Hepatocyte (in vitro differentiated cells): ENCODE measurements at regions not wholly inside any gene's neighbourhood (a gene's known extent, or its start where the extent isn't known, plus 50 kb on each side); places are given as distances from the start of the nearest gene placed in this dataset.

Experiments used
- EZH2phosphoT487 ChIP-seq: fragments of 200-600 bp; sonication (generic); IDR thresholded peaks from one replicate; pipeline ENCODE4 v1.6.1; 2018; ENCODE audit warnings: antibody characterized with exemption, mild to moderate bottlenecking, low read depth, moderate library complexity; ENCODE audit not compliant: unreplicated experiment, severe bottlenecking
- TF ChIP-seq, protein P1 (sequence below): fragments of 200-600 bp; sonication (generic); IDR thresholded peaks from 2 replicates; pipeline ENCODE4 v1.5.1; 2016; ENCODE audit warnings: antibody characterized with exemption, mild to moderate bottlenecking; ENCODE audit not compliant: poor library complexity

DNA sequence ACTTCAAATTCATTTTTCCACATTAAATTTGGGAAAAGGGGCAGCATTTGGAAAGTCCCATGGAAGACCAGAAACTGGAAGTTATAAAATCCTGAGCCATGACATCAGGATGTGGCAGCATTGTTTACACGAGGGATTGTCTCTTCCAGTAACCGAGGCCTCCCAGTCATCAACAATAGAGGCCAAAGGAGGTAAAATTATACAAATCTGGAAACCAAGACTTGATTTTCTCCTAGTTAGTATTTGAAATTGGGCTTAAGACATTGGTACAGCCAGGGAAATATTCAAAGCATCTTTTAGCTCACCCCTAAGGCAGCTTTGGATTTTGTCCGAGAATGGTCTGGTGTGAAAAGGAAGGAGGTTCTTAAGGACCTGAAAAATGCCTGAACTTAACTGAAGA is 251.6 kb upstream of the FOXF1 start:
- TF ChIP-seq, protein P1, sequence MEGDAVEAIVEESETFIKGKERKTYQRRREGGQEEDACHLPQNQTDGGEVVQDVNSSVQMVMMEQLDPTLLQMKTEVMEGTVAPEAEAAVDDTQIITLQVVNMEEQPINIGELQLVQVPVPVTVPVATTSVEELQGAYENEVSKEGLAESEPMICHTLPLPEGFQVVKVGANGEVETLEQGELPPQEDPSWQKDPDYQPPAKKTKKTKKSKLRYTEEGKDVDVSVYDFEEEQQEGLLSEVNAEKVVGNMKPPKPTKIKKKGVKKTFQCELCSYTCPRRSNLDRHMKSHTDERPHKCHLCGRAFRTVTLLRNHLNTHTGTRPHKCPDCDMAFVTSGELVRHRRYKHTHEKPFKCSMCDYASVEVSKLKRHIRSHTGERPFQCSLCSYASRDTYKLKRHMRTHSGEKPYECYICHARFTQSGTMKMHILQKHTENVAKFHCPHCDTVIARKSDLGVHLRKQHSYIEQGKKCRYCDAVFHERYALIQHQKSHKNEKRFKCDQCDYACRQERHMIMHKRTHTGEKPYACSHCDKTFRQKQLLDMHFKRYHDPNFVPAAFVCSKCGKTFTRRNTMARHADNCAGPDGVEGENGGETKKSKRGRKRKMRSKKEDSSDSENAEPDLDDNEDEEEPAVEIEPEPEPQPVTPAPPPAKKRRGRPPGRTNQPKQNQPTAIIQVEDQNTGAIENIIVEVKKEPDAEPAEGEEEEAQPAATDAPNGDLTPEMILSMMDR = no peak
- TF ChIP-seq EZH2phosphoT487 = no peak
